ENCODE measurements at regions not wholly inside any gene's neighbourhood (a gene's known extent, or its start where the extent isn't known, plus 50 kb on each side); places are given as distances from the start of the nearest gene placed in this dataset.
"Not testable (repeated sequence)": the region's sequence is repeated elsewhere in the genome, so short reads cannot be mapped to it uniquely, and the experiment has no call there.

DNA sequence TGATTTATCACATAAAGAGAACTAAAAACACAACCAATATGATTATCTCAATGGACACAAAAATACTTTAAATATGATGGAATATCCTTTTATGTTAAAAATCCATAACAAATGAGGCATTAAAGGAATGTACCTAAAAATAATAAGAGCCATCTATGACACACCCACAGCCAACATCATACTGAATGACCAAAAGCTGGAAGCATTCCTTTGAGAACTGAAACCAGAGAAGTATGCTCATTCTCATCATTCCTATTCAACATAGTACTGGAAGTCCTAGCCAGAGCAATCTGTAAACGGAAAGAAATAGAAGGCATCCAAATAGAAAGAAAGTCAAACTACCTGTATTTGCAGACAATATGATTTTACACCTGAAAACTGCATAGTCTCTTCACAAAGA lies 671.0 kb downstream of the SLITRK1 start:
- no peak for DNase-seq

DNA sequence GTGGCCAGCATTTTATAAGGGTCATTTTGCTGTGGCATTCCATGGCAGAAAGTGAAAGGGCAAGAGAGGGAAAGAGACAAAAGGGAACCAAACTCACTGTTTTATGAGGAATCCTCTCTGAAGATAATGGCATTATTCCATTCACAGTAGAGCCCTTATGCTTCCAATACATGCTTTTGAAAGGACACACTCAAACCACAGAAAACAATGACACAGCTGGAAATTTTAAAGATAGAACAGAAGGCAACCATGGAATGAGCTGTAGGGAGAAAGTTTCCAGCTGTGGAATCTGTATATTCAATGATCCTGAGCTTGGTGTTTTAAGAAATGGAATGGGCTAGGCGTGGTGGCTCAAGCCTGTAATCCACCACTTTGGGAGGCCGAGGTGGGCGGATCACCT lies 677.4 kb downstream of the SLITRK1 start:
- no peak for DNase-seq

DNA sequence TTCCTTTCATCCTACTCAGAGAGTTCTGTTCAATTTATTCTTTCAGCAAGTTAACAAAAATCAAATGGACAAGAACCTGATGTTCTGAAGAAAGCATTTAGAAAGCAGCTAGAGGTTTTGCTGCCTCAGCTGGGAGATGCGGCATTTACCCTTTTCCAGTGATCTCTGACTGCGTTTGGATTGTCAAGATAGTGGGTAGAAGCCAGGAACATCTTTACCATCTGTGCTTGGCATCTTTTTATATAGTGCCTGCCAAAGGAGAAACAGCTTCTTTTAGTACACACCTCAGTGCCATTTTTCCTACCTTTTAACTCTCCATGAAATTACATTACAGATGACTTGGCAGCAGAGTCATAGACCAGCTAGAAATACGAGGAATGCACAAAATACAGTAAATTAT lies 680.8 kb downstream of the SLITRK1 start:
- DNase-seq = no peak

DNA sequence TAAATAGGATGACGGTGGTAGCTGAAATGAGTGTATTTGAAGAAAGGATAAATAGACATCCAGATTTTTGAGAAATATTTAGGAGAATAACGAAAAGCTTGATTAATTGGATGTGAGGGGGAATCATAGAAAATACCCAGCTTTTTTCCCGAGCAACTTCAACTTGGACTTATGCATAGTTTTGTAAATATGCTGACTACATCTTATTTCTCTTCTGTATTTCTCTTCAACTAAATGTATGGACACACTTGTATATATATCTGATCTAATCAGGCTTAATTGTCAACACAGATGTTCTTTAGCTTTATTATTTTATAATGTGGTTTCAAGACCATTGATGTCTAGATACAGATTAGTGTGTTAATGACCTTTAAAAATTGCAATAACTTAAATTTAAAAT lies 685.0 kb downstream of the SLITRK1 start:
- DNase-seq = no peak

DNA sequence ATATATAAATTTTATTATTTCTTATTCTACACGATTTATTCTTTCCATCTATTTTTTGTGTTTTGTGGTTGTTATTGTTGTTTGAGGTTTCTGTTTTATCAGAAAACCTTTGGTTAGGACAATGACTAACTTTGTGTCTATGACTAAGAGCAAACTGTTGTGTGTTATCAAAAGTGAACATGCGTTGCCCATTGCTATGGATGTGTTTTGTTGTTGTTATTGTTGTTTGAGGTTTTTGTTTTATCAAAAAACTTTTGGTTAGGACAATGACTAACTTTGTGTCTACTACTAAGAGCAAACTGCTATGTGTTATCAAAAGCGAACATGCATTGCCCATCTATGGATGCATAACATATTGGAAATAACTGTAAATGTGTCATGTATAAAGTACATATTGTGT lies 692.3 kb downstream of the SLITRK1 start:
- no peak for DNase-seq

DNA sequence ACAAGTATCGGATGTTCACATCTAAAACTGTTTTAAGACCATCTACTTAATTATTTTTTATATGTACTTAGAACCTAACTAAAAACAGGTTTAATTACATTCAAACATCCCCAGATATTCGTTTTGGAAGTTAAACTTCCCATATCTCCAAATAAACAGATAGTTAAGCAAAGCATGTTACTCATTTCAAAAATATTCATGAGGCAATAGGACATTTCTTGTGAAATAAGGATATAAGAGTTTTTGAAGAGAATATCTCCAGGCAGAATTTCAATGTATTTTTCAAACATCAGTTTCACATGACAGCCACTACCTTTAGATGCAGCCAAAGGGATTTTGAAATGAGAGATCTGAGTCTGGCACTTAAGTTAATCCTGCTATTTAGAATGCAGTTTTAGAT lies 697.5 kb downstream of the SLITRK1 start:
- no peak for DNase-seq

DNA sequence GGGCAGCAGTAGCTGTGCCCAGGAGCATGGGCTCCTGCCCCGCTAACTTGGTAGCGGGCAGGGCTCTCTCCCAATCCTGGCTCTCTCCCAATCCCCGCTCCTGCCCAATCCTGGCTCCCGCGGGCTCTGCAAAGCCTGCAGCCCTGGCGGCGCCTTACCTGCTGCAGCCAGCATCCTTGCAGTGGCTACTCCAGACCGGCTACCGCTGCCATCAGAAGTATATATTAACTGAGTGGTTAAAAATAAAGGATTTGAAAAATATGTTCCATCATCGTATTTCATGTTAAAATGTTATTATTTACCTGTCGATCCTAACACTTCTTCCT lies 698.2 kb downstream of the SLITRK1 start:
- DNase-seq = no peak

DNA sequence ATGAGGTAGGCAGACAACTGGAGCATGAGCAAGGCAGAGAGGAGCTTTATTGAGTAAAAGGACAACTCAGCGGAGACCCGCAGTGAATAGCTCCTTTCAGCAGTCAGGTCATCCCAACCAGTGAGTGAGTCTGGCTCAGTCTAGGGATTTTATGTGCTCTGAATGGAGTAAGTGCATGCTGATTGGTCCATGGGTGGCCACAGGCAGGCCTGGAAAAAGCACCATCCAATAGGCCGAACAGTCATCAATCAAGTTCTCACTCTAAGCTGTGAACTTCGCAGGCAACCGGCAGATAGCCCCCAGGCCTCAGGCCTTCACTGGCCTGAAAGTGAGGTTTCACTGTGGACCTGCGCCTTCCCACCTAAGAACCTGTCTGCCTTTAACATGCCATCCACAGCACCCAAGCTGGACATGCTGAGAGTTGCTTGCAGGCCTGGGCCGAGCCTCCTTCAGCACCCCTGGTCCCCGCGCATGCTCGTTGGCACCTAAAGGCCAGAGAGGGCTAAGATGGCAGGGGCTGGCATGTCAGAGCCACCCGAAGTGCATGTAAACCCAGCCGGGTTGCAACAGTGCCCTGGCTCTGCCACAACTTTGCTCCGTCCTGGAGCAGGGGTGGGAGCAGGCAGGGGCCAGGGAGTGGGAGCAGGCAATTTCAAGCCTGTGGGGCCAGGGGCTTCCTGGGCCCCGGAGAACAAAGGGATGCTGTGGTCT lies 698.7 kb downstream of the SLITRK1 start:
- DNase-seq = no peak

DNA sequence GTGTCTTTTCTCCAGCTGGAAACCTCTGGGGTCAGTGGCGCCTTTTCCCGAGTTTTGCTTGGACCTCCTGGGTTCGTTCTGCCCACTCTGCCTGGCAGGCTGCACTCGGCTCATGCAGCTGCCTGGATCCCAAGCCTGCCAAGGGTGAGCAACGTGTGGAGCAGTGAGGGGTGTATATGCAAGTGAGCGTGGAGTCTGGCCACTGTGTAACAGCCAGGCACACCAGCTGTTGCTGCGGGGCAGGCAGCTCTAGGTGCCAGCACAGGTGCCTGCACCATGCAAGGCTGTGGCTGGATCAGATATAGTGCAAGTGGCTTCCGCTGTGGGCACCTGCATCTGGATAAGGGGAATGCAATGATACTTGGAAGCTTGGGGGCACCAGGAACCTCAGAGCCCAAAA lies 699.4 kb downstream of the SLITRK1 start:
- no peak for DNase-seq

DNA sequence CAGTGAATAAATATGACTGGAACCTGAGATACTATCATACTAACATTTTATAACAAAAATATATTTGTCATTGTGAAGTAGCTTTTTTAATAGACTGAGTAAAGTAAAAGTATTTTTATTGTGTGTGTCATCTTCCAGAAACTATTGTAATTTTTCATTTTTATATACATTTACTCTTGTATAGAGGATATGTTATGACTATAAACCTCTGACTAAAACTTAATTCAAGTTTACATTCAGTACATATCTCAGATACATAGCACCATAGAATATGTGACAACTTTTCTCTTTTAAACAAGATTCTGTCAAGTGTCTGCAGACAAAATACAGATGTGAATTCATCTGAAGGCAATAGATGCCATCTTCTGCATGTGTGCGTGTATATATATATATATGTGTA lies 704.3 kb downstream of the SLITRK1 start:
- DNase-seq = no peak

DNA sequence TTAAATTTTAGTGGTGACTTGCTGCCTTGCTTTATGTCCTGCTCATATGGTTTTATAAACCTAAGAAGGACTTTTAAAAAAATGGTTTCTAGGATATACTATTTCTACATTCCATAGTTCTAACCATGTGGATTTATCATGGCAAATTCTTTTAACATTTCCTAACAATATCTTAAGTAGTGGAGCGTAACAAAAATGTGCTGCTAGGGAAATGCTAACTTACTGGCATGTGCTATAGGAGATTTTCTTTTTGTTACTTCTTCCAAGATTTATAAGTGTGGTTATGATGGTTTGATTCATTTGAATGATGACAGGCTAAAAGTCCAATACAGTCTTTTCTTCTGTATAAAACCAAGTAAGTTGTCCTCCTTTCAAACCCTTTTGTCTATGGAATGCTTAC lies 713.7 kb downstream of the SLITRK1 start:
- no peak for DNase-seq

DNA sequence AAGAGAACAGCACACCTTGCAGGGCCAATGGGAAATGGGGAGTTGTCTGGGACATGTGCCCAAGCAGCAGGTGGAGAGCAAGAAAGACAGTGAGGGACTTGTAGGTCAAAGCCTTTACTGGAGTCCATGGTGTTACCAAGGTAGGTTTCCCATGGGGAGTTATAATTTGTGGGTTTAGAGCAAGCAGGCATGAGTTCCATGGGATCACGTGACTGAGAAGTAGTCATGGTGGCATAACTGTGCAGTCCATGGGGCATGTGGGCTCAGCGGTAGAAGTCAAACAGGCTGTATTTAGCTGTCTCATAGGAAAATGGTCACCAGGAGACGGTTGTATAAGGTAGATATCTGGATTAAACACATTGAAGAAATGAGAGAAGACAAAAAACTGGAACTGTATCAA lies 715.1 kb downstream of the SLITRK1 start:
- DNase-seq = no peak

DNA sequence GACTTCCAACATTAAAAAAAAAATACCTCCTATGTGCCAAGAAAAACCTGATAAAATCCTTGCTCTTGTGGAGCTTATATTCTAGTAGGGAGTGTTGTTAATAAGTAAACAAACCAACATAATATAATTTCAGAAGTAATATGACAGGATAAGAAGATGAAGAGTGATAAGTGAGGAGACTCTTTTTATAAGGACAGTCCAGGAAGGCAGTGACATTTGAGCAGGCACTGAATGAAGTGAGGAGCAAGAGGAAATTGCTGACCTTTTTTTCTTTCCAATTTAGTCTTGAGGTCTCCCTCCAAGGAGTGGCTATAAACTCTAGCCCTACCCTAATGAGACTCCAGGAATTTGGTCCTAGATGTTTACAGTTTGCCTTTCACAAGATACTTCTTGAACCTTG lies 715.7 kb downstream of the SLITRK1 start:
- DNase-seq = no peak

DNA sequence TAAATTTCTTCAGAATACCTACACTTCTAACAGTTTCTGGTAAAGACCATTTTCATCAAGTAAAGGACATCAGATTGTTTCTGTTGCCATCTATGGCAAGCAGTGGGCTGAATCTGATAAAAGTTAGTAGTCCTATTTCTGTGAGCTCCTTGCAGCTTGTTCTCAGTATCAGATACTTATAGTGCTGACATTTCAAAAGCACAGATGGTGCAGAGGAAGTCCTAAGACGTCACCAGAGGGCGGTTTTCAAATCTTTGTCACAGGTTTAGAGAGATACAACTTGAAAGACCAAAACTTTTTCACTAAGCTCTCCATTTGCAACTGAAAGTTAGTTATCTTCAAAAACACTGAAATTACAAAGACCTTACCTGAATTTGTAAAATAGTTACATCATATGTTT lies 719.8 kb downstream of the SLITRK1 start:
- DNase-seq = no peak

DNA sequence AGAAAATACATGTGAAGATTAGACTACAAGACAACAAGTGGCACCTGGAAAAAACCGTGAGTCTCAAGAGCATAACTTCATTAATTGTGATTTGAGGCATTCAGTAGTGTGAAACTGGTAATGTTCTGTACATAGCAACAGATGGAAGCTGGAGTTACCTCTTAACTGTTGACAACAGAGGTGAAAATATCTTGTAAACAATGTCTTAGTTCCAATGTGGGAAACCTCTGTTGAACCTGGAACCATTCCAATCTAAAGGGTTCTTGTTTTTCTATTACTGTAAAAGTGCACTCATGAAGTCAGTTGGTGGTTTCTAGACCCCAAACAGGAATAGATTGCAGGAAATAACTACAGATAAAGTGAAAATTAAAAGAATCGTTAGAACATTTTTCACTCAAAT lies 728.4 kb downstream of the SLITRK1 start:
- no peak for DNase-seq

DNA sequence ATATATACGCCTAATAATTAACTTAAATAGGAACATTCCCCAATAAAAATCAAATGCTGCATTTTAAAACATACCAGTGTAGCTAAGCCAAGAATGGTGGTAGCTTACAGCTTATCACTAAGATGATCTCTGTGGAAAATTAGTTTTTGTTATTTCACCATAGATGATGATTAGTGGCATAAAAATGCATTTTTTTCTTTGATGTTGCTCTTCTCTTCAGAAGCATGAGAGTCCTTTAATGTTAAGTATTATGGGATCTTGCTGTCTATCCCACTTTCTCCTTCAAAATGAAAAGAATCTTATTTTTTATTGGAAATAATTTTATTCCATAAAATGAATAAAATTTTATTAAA lies 731.0 kb downstream of the SLITRK1 start:
- DNase-seq = no peak

DNA sequence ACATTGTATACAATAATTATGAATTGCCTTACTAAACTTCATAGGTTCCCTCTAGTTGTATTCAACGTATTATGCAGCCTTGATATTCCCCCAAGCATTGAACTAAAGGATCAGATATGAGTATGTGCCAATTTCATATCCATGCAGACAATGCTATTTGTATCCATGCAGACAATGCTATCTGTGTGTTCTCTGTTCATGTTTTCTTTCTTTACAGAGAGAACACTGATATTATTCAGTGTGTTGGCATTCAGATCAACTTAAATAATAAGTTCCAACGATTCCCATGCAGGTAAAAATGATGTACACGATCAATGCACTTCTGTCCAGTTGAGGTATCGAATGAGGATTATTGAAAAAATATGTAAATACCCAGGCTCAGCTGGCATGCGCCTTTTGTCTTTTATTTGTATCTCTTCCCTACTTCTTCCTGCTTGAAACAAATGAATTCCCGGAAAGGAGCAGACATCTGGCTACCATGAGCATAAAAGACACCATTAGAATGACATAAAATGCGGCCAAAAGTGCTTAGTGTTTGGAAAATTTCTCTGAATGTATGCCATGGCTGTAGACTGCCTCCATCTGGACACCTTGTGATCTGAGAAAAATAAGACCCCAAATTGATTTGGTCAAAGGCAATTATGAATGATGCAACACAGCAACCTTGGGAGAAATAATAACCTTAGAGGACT lies 731.5 kb downstream of the SLITRK1 start:
- DNase-seq = no peak

DNA sequence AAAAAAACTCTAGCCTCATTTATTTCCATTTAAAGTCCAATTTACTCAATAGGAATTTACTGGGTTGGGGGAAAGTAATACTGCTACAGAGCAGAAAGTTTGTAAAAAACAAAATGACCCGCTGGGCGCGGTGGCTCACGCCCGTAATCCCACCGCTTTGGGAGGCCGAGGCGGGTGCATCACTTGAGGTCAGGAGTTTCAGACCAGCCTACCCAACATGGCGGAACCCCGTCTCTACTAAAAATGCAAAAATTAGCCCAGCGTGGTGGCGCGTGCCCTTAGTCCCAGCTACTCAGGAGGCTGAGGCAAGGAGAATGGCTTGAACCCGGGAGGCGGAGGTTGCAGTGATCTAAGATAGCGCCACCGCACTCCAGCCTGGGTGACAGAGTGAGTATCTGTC lies 745.6 kb downstream of the SLITRK1 start:
- DNase-seq = no peak

DNA sequence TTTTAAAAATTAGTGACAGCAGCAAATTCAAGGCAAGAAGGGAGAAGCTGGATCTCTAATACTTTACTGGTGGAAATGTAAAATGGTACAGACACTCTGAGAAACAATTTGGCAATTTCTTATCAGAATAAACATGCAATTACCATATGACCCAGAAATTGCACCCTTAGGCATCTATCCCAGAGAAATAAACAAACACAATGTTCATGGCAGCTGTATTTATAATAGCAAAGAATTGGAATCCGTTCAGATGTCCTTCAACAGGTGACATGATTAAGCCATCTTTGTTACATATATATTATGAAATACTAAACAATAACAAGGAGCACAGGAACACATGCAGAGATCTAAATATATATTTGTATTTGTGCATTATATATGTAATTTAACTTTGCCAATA lies 756.5 kb downstream of the SLITRK1 start:
- DNase-seq = no peak

DNA sequence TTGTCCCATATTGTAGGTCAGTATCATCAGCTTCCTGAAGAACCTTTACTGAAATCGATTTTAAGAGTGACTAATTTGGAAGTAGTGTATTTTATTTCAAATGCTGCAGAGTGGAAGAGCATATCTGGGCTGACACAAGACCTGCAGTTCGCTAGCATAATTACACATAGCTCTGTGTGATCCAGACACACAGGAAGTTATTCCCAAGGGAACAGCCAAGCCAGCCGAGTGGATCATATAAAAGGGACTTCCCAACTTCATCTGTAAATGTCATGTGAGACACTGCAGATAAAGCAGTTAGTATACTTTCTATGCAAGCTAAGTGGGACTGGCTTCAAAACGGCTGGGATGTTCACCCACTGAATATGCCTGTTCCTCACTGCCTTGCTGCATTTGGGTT lies 760.4 kb downstream of the SLITRK1 start:
- DNase-seq = no peak

DNA sequence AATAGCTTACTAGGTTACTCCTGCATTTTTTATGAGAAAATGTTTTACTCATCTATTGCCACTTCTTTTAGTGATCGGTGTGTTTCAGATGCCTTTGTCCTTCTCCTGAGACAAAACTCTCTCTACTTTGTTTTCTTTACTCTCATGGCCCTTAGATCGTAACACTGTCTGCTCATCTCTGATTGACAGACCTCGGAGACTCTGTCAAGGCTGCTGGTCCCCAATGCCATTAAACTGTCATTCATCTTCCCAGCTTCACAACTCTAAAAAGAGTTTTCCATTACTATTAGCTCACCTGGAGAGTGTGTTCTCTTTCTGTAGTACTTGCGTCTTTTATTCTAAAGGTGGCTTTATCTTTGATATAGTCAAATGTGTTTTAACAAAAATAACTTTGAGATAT lies 765.2 kb downstream of the SLITRK1 start:
- no peak for DNase-seq

DNA sequence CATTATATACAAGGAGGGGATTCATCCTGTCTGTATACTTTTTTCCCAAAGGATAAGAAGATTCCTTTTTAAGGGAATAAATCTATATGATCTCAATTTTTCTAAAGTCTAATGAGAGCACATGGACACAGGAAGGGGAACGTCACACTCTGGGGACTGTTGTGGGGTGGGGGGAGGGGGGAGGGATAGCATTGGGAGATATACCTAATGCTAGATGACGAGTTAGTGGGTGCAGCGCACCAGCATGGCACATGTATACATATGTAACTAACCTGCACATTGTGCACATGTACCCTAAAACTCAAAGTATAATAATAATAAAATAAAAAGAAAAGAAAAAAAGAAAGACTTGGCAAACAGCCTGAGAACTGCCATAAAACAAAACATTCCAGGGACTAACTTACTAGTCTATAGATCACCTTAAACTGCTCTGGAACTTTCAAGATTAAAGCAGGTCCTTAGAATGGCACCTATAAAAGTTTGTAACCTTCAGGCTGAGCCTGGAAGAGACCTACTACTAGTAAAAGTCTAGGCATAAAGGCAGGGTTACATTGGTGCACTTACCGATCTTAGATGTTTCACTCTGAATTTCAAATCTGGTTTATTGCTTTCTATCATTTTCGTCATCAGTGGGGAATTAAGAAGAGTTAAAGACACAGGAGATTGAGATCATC lies 780.6 kb downstream of the SLITRK1 start:
- DNase-seq = not testable (repeated sequence)

DNA sequence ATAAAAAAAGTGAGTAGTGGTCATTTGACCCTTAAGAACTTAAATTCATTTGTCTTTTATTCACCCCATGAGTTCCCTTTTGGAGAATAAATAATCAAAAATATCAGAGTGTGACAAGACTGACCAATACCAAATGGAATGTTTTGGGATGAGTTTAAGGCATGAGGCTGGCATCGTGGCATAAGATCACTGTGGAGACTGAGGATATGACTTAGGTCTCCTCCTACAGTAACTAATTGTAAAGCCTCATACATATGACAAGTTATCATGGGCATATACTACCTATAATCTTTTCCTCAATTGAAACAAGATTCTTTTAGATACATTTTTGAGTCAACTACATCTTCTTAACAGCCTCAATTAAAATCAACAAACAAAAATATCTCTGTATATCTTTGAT lies 782.0 kb downstream of the SLITRK1 start:
- DNase-seq = no peak

DNA sequence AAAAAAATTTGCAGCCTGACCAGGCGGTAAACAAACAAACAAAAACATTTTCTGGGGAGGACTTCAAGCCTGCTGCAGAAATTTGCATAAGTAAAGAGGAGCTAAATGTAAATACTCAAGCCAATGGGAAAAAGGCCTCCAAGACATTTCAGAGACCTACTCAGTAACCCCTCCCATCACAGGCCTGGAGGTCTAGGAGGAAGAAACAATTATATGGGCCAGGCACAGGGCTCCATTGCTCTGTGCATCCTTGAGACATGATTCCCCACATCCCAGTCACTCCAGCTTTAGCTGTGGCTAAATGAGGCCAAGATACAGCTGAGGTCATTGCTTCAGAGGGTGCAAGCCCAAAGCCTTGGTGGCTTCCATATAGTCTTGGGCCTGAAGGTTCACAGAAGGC lies 793.4 kb downstream of the SLITRK1 start:
- no peak for DNase-seq

DNA sequence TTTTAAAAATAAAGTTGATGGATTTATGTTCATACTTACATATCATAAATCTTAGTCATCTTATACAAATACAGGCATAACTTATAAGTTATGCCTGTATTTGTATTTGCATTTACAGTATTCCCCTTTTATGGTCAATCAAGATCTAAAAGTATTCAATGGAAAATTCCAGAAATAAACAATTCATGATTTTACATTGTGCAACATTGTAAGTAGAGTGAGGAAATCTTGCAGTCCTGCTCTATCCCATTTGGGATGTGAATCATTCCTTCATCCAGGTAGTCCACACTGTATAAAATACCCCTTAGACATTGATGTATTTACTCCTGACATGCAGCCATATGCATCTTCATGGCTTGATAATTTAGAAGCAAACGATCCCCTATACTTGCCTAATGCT lies 795.3 kb downstream of the SLITRK1 start:
- DNase-seq = no peak
